ENCODE measurements at regions not wholly inside any gene's neighbourhood (a gene's known extent, or its start where the extent isn't known, plus 50 kb on each side); places are given as distances from the start of the nearest gene placed in this dataset.
"Not testable (repeated sequence)": the region's sequence is repeated elsewhere in the genome, so short reads cannot be mapped to it uniquely, and the experiment has no call there.

DNA sequence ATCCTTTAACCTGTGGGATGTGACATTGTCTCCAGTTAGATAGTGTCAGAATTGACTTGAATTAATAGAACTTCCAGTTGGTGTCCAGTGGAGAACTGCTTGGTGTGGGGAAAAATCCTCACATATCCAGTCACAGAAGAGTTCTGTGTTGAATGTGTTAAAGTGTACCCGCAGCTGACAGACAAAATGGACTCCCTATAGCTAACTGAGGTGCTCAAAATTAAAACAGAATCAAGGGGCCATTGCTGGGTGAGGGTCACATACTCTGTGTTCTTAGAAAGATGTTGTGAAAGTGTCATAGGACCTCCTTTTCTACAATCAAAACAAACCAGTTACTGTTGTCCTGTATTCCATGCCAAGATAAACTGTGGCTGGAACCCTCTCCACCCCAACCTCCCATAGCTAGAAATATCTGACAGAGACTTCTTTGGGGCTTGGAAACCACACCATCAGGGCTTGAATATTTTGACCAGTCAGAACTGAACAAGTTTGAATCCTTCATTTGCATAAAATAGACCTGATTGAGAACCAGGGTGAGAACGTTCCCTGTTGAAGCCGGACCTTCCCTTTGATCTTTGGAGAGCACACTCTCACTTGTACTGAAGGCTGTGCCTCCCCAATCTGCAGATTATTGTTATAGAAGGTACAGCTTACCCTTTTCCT lies 164.0 kb upstream of the ZNF608 start:
- in situ Hi-C loops (cut with HindIII; ENCODE audit: low pct_unique_long_range_greater_than_20kb, low sequenced_read_pairs), result no loop called here
- DNase-seq (ENCODE audit: low read depth), result no peak

GRCh38 chr5:124912638-124913328 lies 166.3 kb upstream of the ZNF608 start:
- in situ Hi-C loops (cut with HindIII; ENCODE audit: low pct_unique_long_range_greater_than_20kb, low sequenced_read_pairs), result no loop called here
- no peak for DNase-seq (ENCODE audit: low read depth)

DNA sequence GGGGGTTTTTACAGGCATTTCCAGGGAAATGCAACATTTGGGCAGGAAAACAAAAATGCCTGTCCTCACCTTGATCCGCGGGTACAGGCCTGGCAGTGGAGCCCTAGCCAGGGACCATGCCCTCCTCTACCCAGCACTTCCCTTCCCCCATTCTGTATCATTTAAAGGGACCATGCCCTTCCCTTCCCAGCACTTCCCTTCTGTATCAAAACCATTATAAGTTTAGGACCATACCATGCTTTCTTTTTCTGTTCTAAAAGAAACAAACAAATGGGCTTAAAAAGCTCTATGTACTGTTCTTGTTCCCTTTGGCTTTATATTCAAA lies 166.9 kb upstream of the ZNF608 start:
- in situ Hi-C loops (cut with HindIII; ENCODE audit: low pct_unique_long_range_greater_than_20kb, low sequenced_read_pairs), result no loop called here
- DNase-seq (ENCODE audit: low read depth), result no peak

DNA sequence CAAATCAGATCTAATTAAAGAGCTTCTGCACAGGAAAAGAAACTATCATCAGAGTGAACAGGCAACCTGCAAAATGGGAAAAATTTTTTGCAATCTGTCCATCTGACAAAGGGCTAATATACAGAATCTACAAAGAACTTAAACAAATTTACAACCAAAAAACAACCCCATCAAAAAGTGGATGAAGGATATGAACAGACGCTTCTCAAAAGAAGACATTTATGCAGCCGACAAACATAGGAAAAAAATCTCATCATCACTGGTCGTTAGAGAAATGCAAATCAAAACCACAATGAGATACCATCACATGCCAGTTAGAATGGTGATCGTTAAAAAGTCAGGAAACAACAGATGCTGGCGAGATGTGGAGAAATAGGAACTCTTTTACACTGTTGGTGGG lies 169.9 kb upstream of the ZNF608 start:
- DNase-seq (ENCODE audit: low read depth); in situ Hi-C loops (cut with HindIII; ENCODE audit: low pct_unique_long_range_greater_than_20kb, low sequenced_read_pairs): not testable (repeated sequence)

- no peak for DNase-seq (ENCODE audit: low read depth)
- in situ Hi-C loops (cut with HindIII; ENCODE audit: low pct_unique_long_range_greater_than_20kb, low sequenced_read_pairs), result no loop called here
Observed at GRCh38 chr5:124918618-124919017, 172.2 kb upstream of the ZNF608 start.

GRCh38 chr5:124919076-124919475 lies 172.6 kb upstream of the ZNF608 start:
- in situ Hi-C loops (cut with HindIII; ENCODE audit: low pct_unique_long_range_greater_than_20kb, low sequenced_read_pairs), result no loop called here

DNA sequence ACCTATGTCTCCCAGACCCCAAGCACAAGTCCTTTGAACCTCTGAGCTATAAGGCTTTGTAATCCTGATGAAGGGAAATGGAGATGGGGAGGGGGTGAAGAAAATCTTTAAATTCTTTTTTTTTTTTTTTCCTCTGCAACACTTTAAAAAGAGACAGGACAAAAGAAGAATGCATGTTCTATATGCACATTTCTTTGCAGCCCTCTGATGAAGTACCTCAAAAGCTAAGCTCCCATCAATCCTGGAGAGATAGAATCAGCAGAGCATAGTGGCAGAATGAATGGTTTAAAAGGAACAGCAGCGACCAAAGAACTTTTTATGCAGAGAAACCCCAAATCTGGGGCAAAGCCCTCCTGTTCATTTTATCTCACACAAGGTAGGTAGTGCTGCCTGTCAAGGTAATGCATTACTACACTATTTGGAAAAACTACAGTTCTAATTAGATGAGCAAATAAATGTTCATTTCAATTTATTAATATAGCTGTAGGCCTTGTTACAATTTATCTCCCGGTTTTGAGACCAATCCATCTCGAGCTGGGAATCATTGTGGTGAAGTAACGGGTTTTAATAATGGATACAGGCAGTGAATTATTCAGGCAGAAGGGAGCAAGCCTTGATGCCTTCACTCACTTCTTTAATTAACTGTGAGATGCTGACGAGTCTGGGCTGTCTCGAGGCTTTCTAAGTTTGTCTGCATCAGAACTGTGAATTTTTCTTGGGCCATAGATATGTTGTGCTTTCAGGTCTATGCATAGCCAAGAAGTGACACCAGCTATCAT lies 173.5 kb upstream of the ZNF608 start:
- in situ Hi-C loops (cut with HindIII; ENCODE audit: low pct_unique_long_range_greater_than_20kb, low sequenced_read_pairs), result no loop called here
- no peak for DNase-seq (ENCODE audit: low read depth)

More at GRCh38 chr5:124919076-124919475, 172.6 kb upstream of the ZNF608 start:
- DNase-seq (ENCODE audit: low read depth), result no peak

GRCh38 chr5:124920909-124921666 lies 174.6 kb upstream of the ZNF608 start:
- no peak for DNase-seq (ENCODE audit: low read depth)
- in situ Hi-C loops (cut with HindIII; ENCODE audit: low pct_unique_long_range_greater_than_20kb, low sequenced_read_pairs), result no loop called here

DNA sequence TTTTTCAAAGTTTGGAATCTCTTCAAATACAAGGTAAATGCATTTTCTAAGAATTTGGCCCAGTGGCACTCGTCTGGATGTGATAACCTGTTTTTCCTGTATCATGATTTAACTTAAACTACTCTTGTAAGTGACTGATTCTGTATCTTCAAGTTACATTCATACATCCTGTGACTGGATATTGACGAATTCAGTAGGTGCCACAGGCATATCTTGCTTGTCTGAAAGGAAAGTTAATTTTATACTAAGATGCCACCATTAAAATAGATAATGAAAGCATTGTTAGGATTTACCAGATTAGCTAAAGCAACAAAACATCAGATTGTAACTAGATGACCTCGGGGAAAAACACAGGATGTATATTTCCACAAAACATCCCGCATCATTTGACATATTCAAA lies 175.3 kb upstream of the ZNF608 start:
- no peak for DNase-seq (ENCODE audit: low read depth)
- in situ Hi-C loops (cut with HindIII; ENCODE audit: low pct_unique_long_range_greater_than_20kb, low sequenced_read_pairs), result no loop called here

GRCh38 chr5:124922255-124922975 lies 176.0 kb upstream of the ZNF608 start:
- no peak for DNase-seq (ENCODE audit: low read depth)
- in situ Hi-C loops (cut with HindIII; ENCODE audit: low pct_unique_long_range_greater_than_20kb, low sequenced_read_pairs), result no loop called here

DNA sequence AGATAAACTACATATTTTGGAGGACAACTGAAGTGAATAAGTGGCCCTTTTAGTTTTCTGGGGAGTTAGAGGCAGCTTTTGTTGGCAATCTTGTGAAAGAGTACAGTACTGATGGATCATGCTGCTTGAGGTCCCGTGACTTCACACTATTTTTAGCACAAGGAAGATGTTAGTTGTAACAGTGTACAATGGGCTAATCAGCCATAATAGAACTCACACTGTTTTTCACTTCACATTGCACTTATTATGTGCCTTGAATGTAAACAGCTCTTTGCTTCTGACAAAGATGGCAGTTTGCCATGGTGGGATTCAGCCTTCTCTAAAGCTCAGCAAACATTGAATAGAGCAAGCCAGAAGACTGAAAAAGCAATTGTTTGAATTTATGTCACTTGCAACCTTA lies 176.7 kb upstream of the ZNF608 start:
- DNase-seq (ENCODE audit: low read depth), result no peak
- in situ Hi-C loops (cut with HindIII; ENCODE audit: low pct_unique_long_range_greater_than_20kb, low sequenced_read_pairs), result no loop called here

DNA sequence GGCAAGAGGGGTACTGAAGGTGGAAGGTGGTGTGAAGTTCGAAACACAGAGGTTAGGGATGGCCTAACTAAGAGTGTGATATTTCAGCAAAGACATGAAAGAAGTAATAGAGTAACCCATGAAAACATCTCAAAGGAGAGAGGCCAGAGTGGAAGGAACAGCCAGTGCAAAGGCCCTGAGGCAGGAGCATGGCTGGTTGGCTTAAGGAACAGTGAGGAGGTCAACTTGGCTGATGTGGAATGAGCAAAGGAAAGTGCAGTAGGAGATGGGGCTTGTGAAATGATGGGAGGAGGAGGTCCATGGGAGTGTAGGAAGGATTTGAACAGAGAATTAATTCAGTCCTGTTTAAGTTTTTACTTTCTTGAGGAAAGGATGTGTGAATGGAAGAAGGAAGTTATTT lies 178.3 kb upstream of the ZNF608 start:
- DNase-seq (ENCODE audit: low read depth), result no peak
- in situ Hi-C loops (cut with HindIII; ENCODE audit: low pct_unique_long_range_greater_than_20kb, low sequenced_read_pairs), result no loop called here

DNA sequence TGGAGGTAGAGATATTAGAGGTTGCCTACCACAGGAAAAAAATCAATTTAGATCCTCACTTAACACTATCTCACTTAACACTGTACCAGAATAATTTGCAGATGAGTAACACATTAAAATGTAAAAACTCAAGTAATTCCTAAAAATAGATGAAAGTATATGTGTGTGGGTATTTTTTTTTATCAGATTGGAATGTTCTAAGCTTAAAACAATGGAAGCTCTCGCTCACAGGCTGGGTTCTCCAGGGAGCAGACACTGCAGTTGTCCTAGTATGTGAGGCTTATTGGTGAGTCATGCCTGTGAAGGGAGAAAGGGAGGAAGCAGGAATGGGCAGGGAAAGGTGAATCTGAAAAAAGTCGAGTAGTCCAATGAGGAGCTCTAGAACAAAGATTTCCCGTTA lies 181.3 kb upstream of the ZNF608 start:
- in situ Hi-C loops (cut with HindIII; ENCODE audit: low pct_unique_long_range_greater_than_20kb, low sequenced_read_pairs), result no loop called here
- DNase-seq (ENCODE audit: low read depth), result no peak

DNA sequence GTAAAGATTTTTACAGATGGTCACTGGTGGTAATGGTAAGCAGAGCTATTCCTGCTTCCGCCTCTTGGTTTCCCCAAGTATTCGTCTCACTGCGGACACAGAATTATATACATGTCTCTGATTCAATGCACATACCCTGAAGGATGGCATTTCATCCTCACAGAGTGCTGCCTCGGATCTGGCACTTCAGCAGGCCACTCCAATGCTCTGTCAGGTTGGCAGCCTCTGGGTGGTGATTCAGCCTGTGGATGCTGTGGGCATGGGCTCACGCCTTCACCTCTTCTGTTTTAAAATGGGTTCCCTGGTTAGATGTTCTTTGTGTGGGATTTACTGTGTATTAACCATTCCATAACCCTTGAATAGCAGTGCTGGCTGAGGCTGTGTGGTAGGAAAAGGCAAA lies 182.6 kb upstream of the ZNF608 start:
- DNase-seq (ENCODE audit: low read depth), result no peak
- in situ Hi-C loops (cut with HindIII; ENCODE audit: low pct_unique_long_range_greater_than_20kb, low sequenced_read_pairs), result no loop called here

DNA sequence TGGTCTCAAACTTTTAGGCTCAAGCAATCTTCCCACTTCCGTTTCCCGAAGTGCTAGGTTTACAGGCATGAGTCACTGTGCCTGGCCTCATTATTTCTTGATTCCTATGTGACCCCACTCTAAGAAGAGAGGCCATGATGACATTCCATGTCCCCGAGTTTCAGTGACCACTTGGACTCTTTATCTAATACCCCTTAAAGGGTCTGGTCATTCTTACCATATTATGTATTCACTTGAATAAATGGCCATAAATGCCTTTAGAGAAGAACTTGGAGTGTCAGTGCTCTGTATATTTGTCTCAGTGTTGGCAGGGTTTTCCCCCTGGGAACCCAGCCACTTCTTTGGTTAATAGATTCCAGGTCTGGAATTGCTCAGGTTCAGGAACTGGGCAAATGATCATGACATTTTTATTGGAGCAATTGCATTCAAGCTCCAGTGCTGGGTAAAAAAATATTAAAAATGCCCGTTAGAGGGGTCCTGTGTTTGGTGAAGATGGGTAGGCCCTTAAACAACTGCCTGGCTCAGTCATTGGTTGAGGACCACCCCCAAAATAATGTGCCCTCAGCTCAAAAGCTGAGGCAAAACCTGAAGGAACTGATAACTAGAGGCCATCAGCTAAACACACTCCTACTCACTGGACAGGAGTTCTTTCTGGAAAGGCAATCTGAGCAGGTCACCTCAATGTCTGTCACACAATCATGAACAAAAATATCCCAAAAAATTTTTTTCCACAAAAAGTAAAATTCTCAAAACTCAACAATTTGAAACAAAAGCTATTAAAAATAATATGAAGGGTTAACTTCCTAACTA lies 186.6 kb upstream of the ZNF608 start:
- in situ Hi-C loops (cut with HindIII; ENCODE audit: low pct_unique_long_range_greater_than_20kb, low sequenced_read_pairs), result no loop called here
- DNase-seq (ENCODE audit: low read depth), result peak; percentile 65

GRCh38 chr5:124935065-124935464 lies 188.6 kb upstream of the ZNF608 start:
- in situ Hi-C loops (cut with HindIII; ENCODE audit: low pct_unique_long_range_greater_than_20kb, low sequenced_read_pairs), result no loop called here
- DNase-seq (ENCODE audit: low read depth), result no peak

GRCh38 chr5:124936626-124936933 lies 190.1 kb upstream of the ZNF608 start:
- in situ Hi-C loops (cut with HindIII; ENCODE audit: low pct_unique_long_range_greater_than_20kb, low sequenced_read_pairs), result no loop called here
- no peak for DNase-seq (ENCODE audit: low read depth)
